Retinal pigment epithelial cell (primary cell): ENCODE measurements at regions not wholly inside any gene's neighbourhood (a gene's known extent, or its start where the extent isn't known, plus 50 kb on each side); places are given as distances from the start of the nearest gene placed in this dataset.
A peak's percentile ranks its signal among the peaks of the same experiment; 100 is the strongest.

Source experiments
- DNase-seq: peaks from one replicate; pipeline ENCODE4 v3.0.0-alpha.2; 2010; ENCODE audit warnings: low read depth
- H3K4me3 ChIP-seq: 2 replicates; pipeline ENCODE4 v1.5.1; 2011; ENCODE audit warnings: mild to moderate bottlenecking, low read length, control low read depth, moderate library complexity
- TF ChIP-seq, protein P1 (sequence below): conservative IDR thresholded peaks from 2 replicates; pipeline ENCODE4 v1.5.1; 2011; ENCODE audit warnings: low read depth, low read length, control low read depth, inconsistent platforms

DNA sequence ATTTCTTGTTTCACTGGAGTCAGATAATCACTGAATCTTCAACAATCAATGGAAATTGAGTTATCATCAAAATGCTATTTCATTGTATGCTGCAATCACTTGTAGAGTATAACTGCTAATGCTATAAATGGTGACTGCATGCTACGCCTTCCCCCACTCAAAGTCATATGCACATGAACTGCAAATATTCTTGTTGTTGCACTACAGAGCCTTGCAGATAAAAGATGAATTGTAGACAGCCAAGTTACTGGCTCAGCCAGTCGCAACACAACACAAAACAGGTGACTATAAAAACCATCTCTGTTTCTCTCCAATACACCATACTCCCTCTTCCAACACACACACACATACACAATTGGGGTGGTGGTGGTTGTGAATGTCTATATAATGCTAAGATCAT lies 171.0 kb upstream of the HMGA2 start:
- TF ChIP-seq, protein P1, sequence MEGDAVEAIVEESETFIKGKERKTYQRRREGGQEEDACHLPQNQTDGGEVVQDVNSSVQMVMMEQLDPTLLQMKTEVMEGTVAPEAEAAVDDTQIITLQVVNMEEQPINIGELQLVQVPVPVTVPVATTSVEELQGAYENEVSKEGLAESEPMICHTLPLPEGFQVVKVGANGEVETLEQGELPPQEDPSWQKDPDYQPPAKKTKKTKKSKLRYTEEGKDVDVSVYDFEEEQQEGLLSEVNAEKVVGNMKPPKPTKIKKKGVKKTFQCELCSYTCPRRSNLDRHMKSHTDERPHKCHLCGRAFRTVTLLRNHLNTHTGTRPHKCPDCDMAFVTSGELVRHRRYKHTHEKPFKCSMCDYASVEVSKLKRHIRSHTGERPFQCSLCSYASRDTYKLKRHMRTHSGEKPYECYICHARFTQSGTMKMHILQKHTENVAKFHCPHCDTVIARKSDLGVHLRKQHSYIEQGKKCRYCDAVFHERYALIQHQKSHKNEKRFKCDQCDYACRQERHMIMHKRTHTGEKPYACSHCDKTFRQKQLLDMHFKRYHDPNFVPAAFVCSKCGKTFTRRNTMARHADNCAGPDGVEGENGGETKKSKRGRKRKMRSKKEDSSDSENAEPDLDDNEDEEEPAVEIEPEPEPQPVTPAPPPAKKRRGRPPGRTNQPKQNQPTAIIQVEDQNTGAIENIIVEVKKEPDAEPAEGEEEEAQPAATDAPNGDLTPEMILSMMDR = no peak
- H3K4me3 ChIP-seq = no peak overlapping the region
- DNase-seq = no peak

DNA sequence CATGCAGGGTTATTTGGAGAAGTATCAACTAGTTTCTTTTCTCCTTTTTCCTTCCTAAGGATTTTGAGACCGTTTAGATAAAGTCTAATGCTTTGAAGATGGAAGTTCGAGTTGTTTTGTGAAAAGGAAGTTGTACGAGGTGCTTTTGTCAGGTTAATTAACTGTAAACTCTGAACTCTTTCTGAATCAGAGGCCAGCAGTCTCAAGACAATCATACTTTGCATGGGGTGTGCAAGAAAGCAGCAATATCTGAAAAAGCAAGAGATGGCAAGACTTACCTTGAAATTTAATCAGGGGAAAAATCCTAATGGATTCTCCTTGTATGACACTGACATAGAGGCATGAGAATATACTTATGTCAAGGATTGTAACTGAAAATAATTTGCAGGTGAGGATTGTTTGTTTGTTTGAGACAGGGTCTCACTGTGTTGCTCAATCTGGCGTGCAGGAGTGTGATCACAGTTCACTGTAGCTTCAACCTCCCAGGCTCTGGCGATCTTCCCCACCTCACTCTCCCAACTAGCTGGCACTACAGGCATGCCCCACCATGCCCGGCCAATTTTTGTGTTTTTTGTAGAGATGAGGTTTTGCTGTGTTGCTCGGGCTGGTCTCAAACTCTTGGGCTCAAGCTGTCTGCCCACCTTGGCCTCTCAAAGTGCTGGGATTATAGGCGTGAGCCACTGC lies 170.2 kb upstream of the HMGA2 start:
- no peak for DNase-seq
- H3K4me3 ChIP-seq = no peak overlapping the region
- TF ChIP-seq, protein P1 = no peak

DNA sequence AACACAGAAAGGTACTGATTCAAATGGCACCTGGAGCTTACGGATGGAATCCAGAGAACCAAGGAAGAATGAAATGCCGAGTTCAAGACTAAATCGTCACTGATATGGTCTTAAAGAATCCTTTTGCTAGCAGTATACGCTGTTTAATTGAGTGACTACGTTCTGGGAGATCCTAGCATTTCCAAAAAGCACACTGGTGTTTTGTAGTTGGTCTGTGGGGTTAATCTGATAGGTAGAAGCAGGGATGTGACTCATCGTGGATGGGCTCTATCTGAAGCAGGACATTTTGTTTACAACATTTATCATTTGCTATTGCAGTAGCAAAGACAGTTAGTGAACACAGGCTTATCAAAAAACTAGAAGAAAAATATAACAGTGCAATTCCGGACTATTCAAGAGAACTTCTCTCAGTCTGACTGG lies 169.2 kb upstream of the HMGA2 start:
- no peak for DNase-seq
- TF ChIP-seq, protein P1 = no peak
- no peak overlapping the region for H3K4me3 ChIP-seq

DNA sequence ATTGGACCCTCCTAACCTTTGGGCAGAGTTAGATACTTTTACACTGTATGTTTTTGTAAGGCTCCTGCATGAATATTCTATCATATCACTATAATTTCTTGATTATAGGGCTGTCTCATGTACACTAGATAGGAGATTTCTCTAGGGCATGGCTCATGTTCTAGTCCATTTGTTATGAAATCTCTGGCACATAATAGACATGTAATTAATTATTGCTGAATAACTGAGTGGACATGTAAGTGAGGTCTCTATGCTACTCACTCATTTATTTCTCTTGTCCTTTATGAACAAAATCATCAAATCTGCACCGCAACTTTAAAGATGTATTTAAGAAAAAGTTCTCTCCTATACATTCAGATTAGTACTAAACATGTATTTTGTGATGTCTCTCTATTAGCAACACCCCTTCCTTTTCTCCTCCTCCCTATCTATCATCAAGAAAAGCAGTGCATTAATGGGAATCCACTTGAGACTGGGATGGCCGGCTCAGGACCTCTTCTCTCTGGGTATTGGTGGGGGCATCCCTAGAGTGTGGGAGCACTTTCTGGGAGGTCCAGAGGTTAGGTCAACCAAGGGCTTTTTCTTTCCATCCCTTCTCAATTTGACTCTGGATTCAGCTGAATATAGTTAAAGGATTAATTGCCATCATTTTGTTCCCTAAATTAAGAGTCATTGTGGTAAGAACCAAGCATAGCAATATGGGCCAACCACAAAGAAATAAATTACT lies 168.0 kb upstream of the HMGA2 start:
- TF ChIP-seq, protein P1 = no peak
- no peak for DNase-seq
- H3K4me3 ChIP-seq = no peak overlapping the region

DNA sequence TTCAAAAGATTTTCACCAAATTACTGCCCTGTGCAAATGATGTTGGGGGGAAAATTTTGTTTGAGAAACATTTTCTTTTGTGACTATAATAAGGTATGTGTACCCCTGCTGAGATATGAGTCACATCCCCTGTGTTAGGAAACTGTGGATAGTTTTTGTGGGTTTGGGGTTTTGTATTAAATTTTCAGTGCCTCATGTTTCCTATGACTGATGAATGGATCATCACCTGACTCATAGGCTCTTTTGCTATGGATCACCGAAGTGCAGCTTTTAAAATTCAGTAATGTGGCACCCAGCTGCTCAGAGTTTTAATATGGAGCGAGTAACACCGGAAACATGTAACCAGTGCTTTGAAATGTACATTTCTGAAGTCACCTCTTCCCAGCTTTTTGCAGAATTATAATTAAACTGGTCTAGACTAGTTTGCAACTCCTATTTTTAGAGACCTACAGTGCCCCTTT lies 167.4 kb upstream of the HMGA2 start:
- peak; percentile 58 for DNase-seq
- TF ChIP-seq, protein P1 = no peak
- no peak overlapping the region for H3K4me3 ChIP-seq

DNA sequence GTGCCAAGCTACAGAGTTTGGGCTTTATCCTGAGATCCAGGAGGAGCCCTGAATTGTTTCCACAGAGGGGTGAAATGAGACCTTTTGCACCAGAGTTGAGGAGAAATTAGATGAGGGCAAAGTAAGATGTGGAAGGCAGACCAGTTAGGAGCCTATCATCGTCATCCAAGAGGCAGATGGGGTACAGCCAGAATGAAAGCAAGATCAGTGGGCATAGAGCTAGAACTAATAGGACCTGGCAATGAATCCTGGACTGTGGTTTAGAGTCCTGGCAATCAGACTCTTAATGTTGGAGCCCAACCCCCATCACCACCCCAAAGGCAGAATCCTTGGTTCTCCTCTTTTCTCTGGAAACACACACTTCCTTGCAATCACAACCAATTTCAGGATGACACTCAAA lies 166.6 kb upstream of the HMGA2 start:
- no peak for DNase-seq
- H3K4me3 ChIP-seq = no peak overlapping the region
- TF ChIP-seq, protein P1 = no peak

- TF ChIP-seq, protein P1 = no peak
- DNase-seq = no peak
- no peak overlapping the region for H3K4me3 ChIP-seq
Observed at GRCh38 chr12:65658360-65658759, 165.9 kb upstream of the HMGA2 start.
